ENCODE measurements at regions not wholly inside any gene's neighbourhood (a gene's known extent, or its start where the extent isn't known, plus 50 kb on each side); places are given as distances from the start of the nearest gene placed in this dataset.

DNA sequence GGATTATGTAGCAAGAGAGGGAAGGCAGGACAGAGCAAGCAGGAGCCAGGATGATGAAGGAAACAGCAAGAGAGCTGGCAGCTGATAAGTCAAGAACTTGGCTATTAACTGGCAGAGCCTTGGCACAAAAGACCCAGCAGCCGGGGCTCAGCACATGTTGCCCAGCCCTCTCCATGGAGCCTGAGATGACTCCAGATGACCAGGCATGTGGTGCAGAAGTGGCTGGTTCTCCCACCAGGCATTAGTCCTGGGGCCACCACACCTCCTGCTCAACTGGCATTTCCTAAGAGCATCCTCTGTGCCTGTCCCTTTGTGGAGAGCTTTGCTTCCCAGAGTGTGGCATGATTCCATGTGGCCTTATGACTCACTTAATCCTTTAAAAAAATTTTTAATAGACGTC is 522.6 kb downstream of the MN1 start:
- TF ChIP-seq CTCF (IDR thresholded peaks at IDR 0.05; ENCODE audit: low read depth, low read length), result no peak
- DNase-seq, result no peak
- no peaks in the 10 kb centered on the region for H3K27me3 ChIP-seq (ENCODE audit: insufficient read depth, low read depth, severe bottlenecking)

GRCh38 chr22:27283240-27283639 is 518.3 kb downstream of the MN1 start:
- Histone ChIP-seq H3K27ac (no peak overlapping the region), H3K4me3 (ENCODE audit: low read depth, low read length) (no peak overlapping the region), H3K9me3 (ENCODE audit: severe bottlenecking) (no peaks in the 10 kb centered on the region), H3K27me3 (ENCODE audit: insufficient read depth, low read depth, severe bottlenecking) (no peaks in the 10 kb centered on the region), H3K36me3 (no peaks in the 10 kb centered on the region)
- DNase-seq, result no peak
- TF ChIP-seq CTCF (IDR thresholded peaks at IDR 0.05; ENCODE audit: low read depth, low read length), result no peak

More for the DNA sequence above, 522.6 kb downstream of the MN1 start:
- no peaks in the 10 kb centered on the region for H3K36me3 ChIP-seq
- no peak overlapping the region for H3K4me3 ChIP-seq (ENCODE audit: low read depth, low read length)
- peaks cover 5% of the 10 kb centered on the region for H3K9me3 ChIP-seq (ENCODE audit: severe bottlenecking)
- no peak overlapping the region for H3K27ac ChIP-seq

GRCh38 chr22:27283714-27284113 is 517.8 kb downstream of the MN1 start:
- TF ChIP-seq CTCF (IDR thresholded peaks at IDR 0.05; ENCODE audit: low read depth, low read length), result no peak
- DNase-seq, result no peak
- H3K27me3 ChIP-seq (ENCODE audit: insufficient read depth, low read depth, severe bottlenecking), result no peaks in the 10 kb centered on the region

GRCh38 chr22:27284324-27284723 is 517.2 kb downstream of the MN1 start:
- H3K27me3 ChIP-seq (ENCODE audit: insufficient read depth, low read depth, severe bottlenecking), result no peaks in the 10 kb centered on the region
- H3K27ac ChIP-seq, result no peak overlapping the region
- no peak overlapping the region for H3K4me3 ChIP-seq (ENCODE audit: low read depth, low read length)
- no peaks in the 10 kb centered on the region for H3K9me3 ChIP-seq (ENCODE audit: severe bottlenecking)
- TF ChIP-seq CTCF (IDR thresholded peaks at IDR 0.05; ENCODE audit: low read depth, low read length), result no peak
- H3K36me3 ChIP-seq, result no peaks in the 10 kb centered on the region
- no peak for DNase-seq

More at GRCh38 chr22:27283714-27284113, 517.8 kb downstream of the MN1 start:
- Histone ChIP-seq H3K36me3 (no peaks in the 10 kb centered on the region), H3K9me3 (ENCODE audit: severe bottlenecking) (no peaks in the 10 kb centered on the region), H3K4me3 (ENCODE audit: low read depth, low read length) (no peak overlapping the region), H3K27ac (no peak overlapping the region)

DNA sequence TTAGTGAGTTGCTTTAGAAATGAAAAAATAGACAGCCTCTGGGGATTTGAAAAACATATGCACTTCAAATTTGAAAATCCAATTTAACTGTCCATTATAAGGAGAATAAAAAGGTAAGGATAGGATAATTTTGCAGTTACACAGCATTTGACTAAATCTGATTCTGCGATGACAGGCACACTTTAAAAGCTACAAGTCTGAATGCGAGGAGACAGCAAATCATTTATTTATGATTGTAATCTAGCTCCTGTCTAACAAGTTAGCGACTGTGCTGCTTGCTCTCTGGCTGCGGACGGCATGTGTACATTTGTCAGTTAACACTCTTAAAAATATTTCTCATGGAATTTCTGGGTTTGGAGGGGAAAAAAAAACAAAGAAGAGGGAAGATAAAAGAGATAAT is 514.8 kb downstream of the MN1 start:
- H3K36me3 ChIP-seq, result no peaks in the 10 kb centered on the region
- DNase-seq, result no peak
- no peak overlapping the region for H3K4me3 ChIP-seq (ENCODE audit: low read depth, low read length)
- no peaks in the 10 kb centered on the region for H3K27me3 ChIP-seq (ENCODE audit: insufficient read depth, low read depth, severe bottlenecking)
- TF ChIP-seq CTCF (IDR thresholded peaks at IDR 0.05; ENCODE audit: low read depth, low read length), result no peak
- H3K27ac ChIP-seq, result no peak overlapping the region
- H3K9me3 ChIP-seq (ENCODE audit: severe bottlenecking), result no peaks in the 10 kb centered on the region

GRCh38 chr22:27292542-27293299 is 508.8 kb downstream of the MN1 start:
- Histone ChIP-seq H3K9me3 (ENCODE audit: severe bottlenecking) (no peaks in the 10 kb centered on the region), H3K36me3 (no peaks in the 10 kb centered on the region), H3K27me3 (ENCODE audit: insufficient read depth, low read depth, severe bottlenecking) (no peaks in the 10 kb centered on the region), H3K4me3 (ENCODE audit: low read depth, low read length) (no peak overlapping the region), H3K27ac (no peak overlapping the region)
- no peak for TF ChIP-seq CTCF (IDR thresholded peaks at IDR 0.05; ENCODE audit: low read depth, low read length)
- no peak for DNase-seq
